ENCODE measurements at regions not wholly inside any gene's neighbourhood (a gene's known extent, or its start where the extent isn't known, plus 50 kb on each side); places are given as distances from the start of the nearest gene placed in this dataset.

DNA sequence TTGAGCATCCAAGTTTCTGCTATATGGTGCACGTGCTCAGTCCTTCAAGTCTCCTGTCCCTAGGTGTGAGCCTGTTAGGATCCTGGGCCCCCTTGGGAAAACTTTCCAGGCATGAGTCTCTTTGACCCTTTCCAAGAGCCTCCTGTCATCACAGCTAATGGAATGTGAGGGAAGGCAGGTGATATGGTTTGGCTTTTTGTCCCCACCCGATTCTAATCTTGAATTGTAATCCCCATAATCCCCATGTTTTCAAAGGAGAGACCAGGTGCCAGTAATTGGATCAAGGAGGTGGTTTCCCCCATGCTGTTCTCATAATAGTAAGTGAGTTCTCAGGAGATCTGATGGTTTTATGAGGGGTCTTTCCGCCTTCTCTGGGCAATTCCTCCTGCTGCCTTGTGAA lies 265.5 kb downstream of the ATP23 start:
- H3K4me1 ChIP-seq (ENCODE audit: control insufficient read depth in 4 of 4, insufficient read depth in 4 of 4, low read length in 3 of 4) = no peaks in the 10 kb centered on the region
- no peaks in the 10 kb centered on the region for H3K9me3 ChIP-seq (ENCODE audit: control insufficient read depth in 4 of 4, low read length in 3 of 4)
- peaks cover 0 to 7% (median 1%) of the 10 kb centered on the region in 4 donors for H3K27me3 ChIP-seq (ENCODE audit: control insufficient read depth in 4 of 4, insufficient read depth in 4 of 4, low read length in 3 of 4)
- TF ChIP-seq CTCF (IDR thresholded peaks at IDR 0.05; ENCODE audit: low read depth, low read length, missing input control) (no peak), RXRA (IDR thresholded peaks at IDR 0.05) (no peak)
- H3K27ac ChIP-seq (ENCODE audit: low read depth in 1 of 2, low read length in 2 of 2) = no peak overlapping the region
- no peaks in the 10 kb centered on the region for H3K36me3 ChIP-seq (ENCODE audit: control insufficient read depth in 4 of 4, insufficient read depth in 3 of 4, low read depth in 1 of 4, low read length in 3 of 4)
- H3K9ac ChIP-seq (ENCODE audit: low read depth in 1 of 2, low read length in 2 of 2) = no peak overlapping the region
- H3K4me3 ChIP-seq (ENCODE audit: low read depth in 1 of 3, low read length in 3 of 3) = no peak overlapping the region
- WGBS = 56% methylated on average over 3 of the region's 3 CpGs
- DNase-seq (ENCODE audit: low spot score) = no peak

- Histone ChIP-seq H3K9ac (ENCODE audit: low read depth in 1 of 2, low read length in 2 of 2) (no peak overlapping the region), H3K4me1 (ENCODE audit: control insufficient read depth in 4 of 4, insufficient read depth in 4 of 4, low read length in 3 of 4) (no peaks in the 10 kb centered on the region), H3K27ac (ENCODE audit: low read depth in 1 of 2, low read length in 2 of 2) (no peak overlapping the region), H3K27me3 (ENCODE audit: control insufficient read depth in 4 of 4, insufficient read depth in 4 of 4, low read length in 3 of 4) (peaks cover 0 to 4% (median 1%) of the 10 kb centered on the region in 4 donors), H3K9me3 (ENCODE audit: control insufficient read depth in 4 of 4, low read length in 3 of 4) (no peaks in the 10 kb centered on the region), H3K4me3 (ENCODE audit: low read depth in 1 of 3, low read length in 3 of 3) (no peak overlapping the region), H3K36me3 (ENCODE audit: control insufficient read depth in 4 of 4, insufficient read depth in 3 of 4, low read depth in 1 of 4, low read length in 3 of 4) (no peaks in the 10 kb centered on the region)
- WGBS = 88% methylated on average over 9 of the region's 9 CpGs
- TF ChIP-seq RXRA (IDR thresholded peaks at IDR 0.05) (no peak), HNF4G (IDR thresholded peaks at IDR 0.05) (no peak), SP1 (IDR thresholded peaks at IDR 0.05) (no peak), EGR1 (IDR thresholded peaks at IDR 0.05; ENCODE audit: low read depth in 2 of 2) (no peak), RAD21 (IDR thresholded peaks at IDR 0.05) (no peak), REST (IDR thresholded peaks at IDR 0.05) (no peak), HNF4A (conservative IDR thresholded peaks at IDR 0.05) (no peak), TAF1 (conservative IDR thresholded peaks at IDR 0.05) (no peak), NR2F2 (IDR thresholded peaks at IDR 0.05) (no peak), YY1 (IDR thresholded peaks at IDR 0.05) (no peak), GABPA (IDR thresholded peaks at IDR 0.05 in 1 of 2, conservative IDR thresholded peaks at IDR 0.05 in 1 of 2) (no peak), FOXA2 (IDR thresholded peaks at IDR 0.05) (no peak), MAX (IDR thresholded peaks at IDR 0.05) (no peak), JUND (IDR thresholded peaks at IDR 0.05) (no peak), CTCF (IDR thresholded peaks at IDR 0.05; ENCODE audit: low read depth, low read length, missing input control) (no peak), ZBTB33 (IDR thresholded peaks at IDR 0.05) (no peak), FOXA1 (IDR thresholded peaks at IDR 0.05) (no peak)
- TF ChIP-seq, protein P1, sequence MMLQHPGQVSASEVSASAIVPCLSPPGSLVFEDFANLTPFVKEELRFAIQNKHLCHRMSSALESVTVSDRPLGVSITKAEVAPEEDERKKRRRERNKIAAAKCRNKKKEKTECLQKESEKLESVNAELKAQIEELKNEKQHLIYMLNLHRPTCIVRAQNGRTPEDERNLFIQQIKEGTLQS (IDR thresholded peaks at IDR 0.05) = no peak
- no peak for DNase-seq (ENCODE audit: low spot score)
These were observed 269.8 kb downstream of the ATP23 start for GRCh38 chr12:58211211-58211610.

Data from liver (tissue), 8 donors.